Tibial nerve (tissue), 4 donors: ENCODE measurements at regions not wholly inside any gene's neighbourhood (a gene's known extent, or its start where the extent isn't known, plus 50 kb on each side); places are given as distances from the start of the nearest gene placed in this dataset.

Experiments used
- DNase-seq, 2 donors: peaks; one replicate each; pipeline ENCODE4 v3.0.0-alpha.2; 2019; ENCODE audit warnings: low spot score in 2 of 2
- H3K27ac ChIP-seq, 4 donors: fragments of 200-600 bp; sonication (generic) in 3 of 4; one replicate each; pipeline ENCODE4 v1.5.1; 2017 to 2019; ENCODE audit warnings: mild to moderate bottlenecking in 1 of 4
- H3K27me3 ChIP-seq, 2 donors: fragments of 200-600 bp; sonication (generic) in 1 of 2; one replicate each; pipeline versions ENCODE4 v1.5.1 to v1.6.0; 2017 to 2019
- H3K36me3 ChIP-seq, 3 donors: fragments of 200-600 bp; sonication (generic); one replicate each; pipeline ENCODE4 v1.5.1; 2018 to 2019
- H3K4me1 ChIP-seq, 4 donors: fragments of 200-600 bp; sonication (generic) in 3 of 4; one replicate each; pipeline ENCODE4 v1.5.1; 2017 to 2019
- H3K4me3 ChIP-seq, 4 donors: fragments of 200-600 bp; sonication (generic) in 3 of 4; one replicate each; pipeline ENCODE4 v1.5.1; 2017 to 2019; ENCODE audit warnings: mild to moderate bottlenecking in 1 of 4, moderate library complexity in 1 of 4
- H3K9me3 ChIP-seq, 4 donors: fragments of 200-600 bp; sonication (generic) in 3 of 4; one replicate each; pipeline ENCODE4 v1.5.1; 2017 to 2019
- CTCF ChIP-seq, 5 experiments: fragments of 200-600 bp in 3 of 5; fragments of 450-650 bp in 2 of 5; sonication (generic) in 3 of 5; IDR thresholded peaks; one replicate each; pipeline ENCODE4 v1.5.1; 2016 to 2019; ENCODE audit warnings: antibody characterized with exemption in 5 of 5, mild to moderate bottlenecking in 3 of 5, moderate library complexity in 2 of 5
- EP300 ChIP-seq, 2 donors: sonication (generic); formaldehyde crosslinking; IDR thresholded peaks; one replicate each; pipeline ENCODE4 v1.6.1; 2017; ENCODE audit warnings: antibody characterized with exemption in 2 of 2, mild to moderate bottlenecking in 1 of 2
- POLR2A ChIP-seq, 2 donors: fragments of 450-650 bp; IDR thresholded peaks; one replicate each; pipeline ENCODE4 v1.6.1; 2017; ENCODE audit warnings: antibody characterized with exemption in 2 of 2, mild to moderate bottlenecking in 2 of 2, moderate library complexity in 2 of 2
- WGBS, 2 donors: methylation state at CpG; one replicate each; pipeline ENCODE4 v1.1.5; 2018; 5-methylcytosine and 5-hydroxymethylcytosine counted together

- no peak for TF ChIP-seq EP300 (IDR thresholded peaks at IDR 0.05)
- TF ChIP-seq POLR2A (IDR thresholded peaks at IDR 0.05): no peak
- no peak for TF ChIP-seq CTCF (IDR thresholded peaks at IDR 0.05)
- no peaks in the 10 kb centered on the region for H3K9me3 ChIP-seq
- H3K27me3 ChIP-seq: no peaks in the 10 kb centered on the region
Observed at GRCh38 chr4:97106161-97106560, 1037.1 kb downstream of the STPG2 start.

GRCh38 chr4:97110506-97110905, 1032.8 kb downstream of the STPG2 start:
- H3K27me3 ChIP-seq: no peaks in the 10 kb centered on the region
- TF ChIP-seq POLR2A (IDR thresholded peaks at IDR 0.05) (no peak), CTCF (IDR thresholded peaks at IDR 0.05) (no peak), EP300 (IDR thresholded peaks at IDR 0.05) (no peak)
- no peak overlapping the region for H3K27ac ChIP-seq
- no peaks in the 10 kb centered on the region for H3K4me1 ChIP-seq
- no peaks in the 10 kb centered on the region for H3K36me3 ChIP-seq
- H3K4me3 ChIP-seq: no peak overlapping the region
- no peaks in the 10 kb centered on the region for H3K9me3 ChIP-seq
- WGBS, 2 donors: 78 to 85% methylated on average over 1 of the region's 1 CpG
- DNase-seq: no peak

More at GRCh38 chr4:97106161-97106560, 1037.1 kb downstream of the STPG2 start:
- no peak overlapping the region for H3K4me3 ChIP-seq
- H3K36me3 ChIP-seq: no peaks in the 10 kb centered on the region
- no peaks in the 10 kb centered on the region for H3K4me1 ChIP-seq
- no peak overlapping the region for H3K27ac ChIP-seq
- DNase-seq: no peak

GRCh38 chr4:97116511-97116910, 1026.8 kb downstream of the STPG2 start:
- Histone ChIP-seq H3K27me3 (no peaks in the 10 kb centered on the region), H3K27ac (no peak overlapping the region), H3K9me3 (no peaks in the 10 kb centered on the region), H3K4me1 (no peaks in the 10 kb centered on the region), H3K36me3 (no peaks in the 10 kb centered on the region), H3K4me3 (no peak overlapping the region)
- DNase-seq: no peak
- WGBS, 2 donors: 64 to 70% methylated on average over 2 of the region's 2 CpGs
- TF ChIP-seq EP300 (IDR thresholded peaks at IDR 0.05) (no peak), CTCF (IDR thresholded peaks at IDR 0.05) (no peak), POLR2A (IDR thresholded peaks at IDR 0.05) (no peak)

GRCh38 chr4:97121493-97121892, 1021.8 kb downstream of the STPG2 start:
- no peak for TF ChIP-seq EP300 (IDR thresholded peaks at IDR 0.05)
- Histone ChIP-seq H3K27ac (no peak overlapping the region), H3K27me3 (no peaks in the 10 kb centered on the region), H3K9me3 (no peaks in the 10 kb centered on the region), H3K36me3 (no peaks in the 10 kb centered on the region), H3K4me1 (no peaks in the 10 kb centered on the region), H3K4me3 (no peak overlapping the region)
- DNase-seq: no peak
- 92 to 97% methylated on average over 1 of the region's 1 CpG for WGBS, 2 donors

- no peaks in the 10 kb centered on the region for H3K9me3 ChIP-seq
- no peak for TF ChIP-seq EP300 (IDR thresholded peaks at IDR 0.05)
- no peak for TF ChIP-seq POLR2A (IDR thresholded peaks at IDR 0.05)
- TF ChIP-seq CTCF (IDR thresholded peaks at IDR 0.05): no peak
- H3K4me1 ChIP-seq: no peaks in the 10 kb centered on the region
- no peak for DNase-seq
- no peaks in the 10 kb centered on the region for H3K27me3 ChIP-seq
- no peaks in the 10 kb centered on the region for H3K36me3 ChIP-seq
- H3K4me3 ChIP-seq: no peak overlapping the region
- 81 to 89% methylated on average over 4 of the region's 4 CpGs for WGBS, 2 donors
- H3K27ac ChIP-seq: no peak overlapping the region
Observed at GRCh38 chr4:97123573-97123972, 1019.7 kb downstream of the STPG2 start.

GRCh38 chr4:97132435-97132834, 1010.8 kb downstream of the STPG2 start:
- no peaks in the 10 kb centered on the region for H3K4me1 ChIP-seq
- no peak for DNase-seq
- no peaks in the 10 kb centered on the region for H3K36me3 ChIP-seq
- 50 to 53% methylated on average over 3 of the region's 3 CpGs for WGBS, 2 donors
- no peak overlapping the region for H3K4me3 ChIP-seq
- no peaks in the 10 kb centered on the region for H3K27me3 ChIP-seq
- H3K9me3 ChIP-seq: no peaks in the 10 kb centered on the region
- TF ChIP-seq POLR2A (IDR thresholded peaks at IDR 0.05): no peak
- no peak for TF ChIP-seq EP300 (IDR thresholded peaks at IDR 0.05)
- no peak for TF ChIP-seq CTCF (IDR thresholded peaks at IDR 0.05)
- no peak overlapping the region for H3K27ac ChIP-seq
